ENCODE measurements at regions not wholly inside any gene's neighbourhood (a gene's known extent, or its start where the extent isn't known, plus 50 kb on each side); places are given as distances from the start of the nearest gene placed in this dataset.
"Not testable (repeated sequence)": the region's sequence is repeated elsewhere in the genome, so short reads cannot be mapped to it uniquely, and the experiment has no call there.

GRCh38 chr12:27857006-27857405 is 77.0 kb upstream of the MANSC4 start:
- not testable (repeated sequence) for H3K4me2 ChIP-seq (ENCODE audit: low read length, poor library complexity, severe bottlenecking); H3K4ac ChIP-seq (ENCODE audit: low read depth in 1 of 2, low read length in 2 of 2); H3K79me1 ChIP-seq (replicated peaks; ENCODE audit: low read length, poor library complexity, severe bottlenecking); H2BK5ac ChIP-seq (ENCODE audit: low read depth, low read length, poor library complexity, severe bottlenecking); H4K91ac ChIP-seq (ENCODE audit: low read length); H3K9me3 ChIP-seq (ENCODE audit: control insufficient read depth, low read length); H2BK12ac ChIP-seq (ENCODE audit: low read length in 2 of 2); H3K4me1 ChIP-seq (ENCODE audit: control insufficient read depth, insufficient read depth, low read depth, low read length); H3K4me3 ChIP-seq (ENCODE audit: insufficient read depth in 1 of 2, low read depth in 1 of 2, low read length in 2 of 2); H4K8ac ChIP-seq (ENCODE audit: low read length); H3K9ac ChIP-seq (ENCODE audit: low read length); DNase-seq; H3K23ac ChIP-seq (ENCODE audit: low read length in 2 of 2); H3K27me3 ChIP-seq (ENCODE audit: control insufficient read depth in 1 of 2, insufficient read depth in 1 of 2, low read length in 2 of 2); H3K18ac ChIP-seq (ENCODE audit: low read depth in 1 of 2, low read length in 2 of 2); H2AK5ac ChIP-seq (ENCODE audit: low read length, severe bottlenecking); H2AFZ ChIP-seq (ENCODE audit: low read depth, low read length); H3K14ac ChIP-seq (ENCODE audit: low read length in 2 of 2); H3K36me3 ChIP-seq (ENCODE audit: control insufficient read depth in 1 of 2, insufficient read depth in 2 of 2, low read depth in 1 of 2, low read length in 2 of 2); H3K27ac ChIP-seq (ENCODE audit: low read length, poor library complexity, severe bottlenecking); H2BK15ac ChIP-seq (ENCODE audit: low read depth, poor library complexity, severe bottlenecking); H2BK120ac ChIP-seq (ENCODE audit: low read depth, low read length)

DNA sequence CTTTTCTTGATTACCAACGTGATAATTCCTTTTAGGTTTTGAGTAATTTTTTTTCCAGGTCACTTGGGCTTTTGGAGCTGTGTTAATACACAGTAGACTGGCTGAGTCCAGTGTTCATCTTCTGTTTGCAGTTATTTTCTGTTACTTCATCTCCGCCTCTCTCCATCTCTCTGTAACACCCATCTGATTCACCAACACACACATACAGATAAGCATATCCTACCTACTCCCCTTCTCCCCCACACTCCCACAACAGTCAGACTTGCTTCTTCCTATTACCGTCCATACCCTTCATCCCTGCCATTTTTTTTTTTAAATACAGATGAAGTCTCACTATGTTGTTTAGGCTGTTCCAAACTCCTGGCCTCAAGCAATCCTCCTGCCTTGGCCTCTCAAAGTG is 72.7 kb upstream of the MANSC4 start:
- Histone ChIP-seq H3K27me3 (ENCODE audit: control insufficient read depth in 1 of 2, insufficient read depth in 1 of 2, low read length in 2 of 2) (no peaks in the 10 kb centered on the region), H2AFZ (ENCODE audit: low read depth, low read length) (no peak overlapping the region), H2BK15ac (ENCODE audit: low read depth, poor library complexity, severe bottlenecking) (no peak overlapping the region), H2BK12ac (ENCODE audit: low read length in 2 of 2) (no peak overlapping the region), H3K79me1 (replicated peaks; ENCODE audit: low read length, poor library complexity, severe bottlenecking) (no peaks in the 10 kb centered on the region), H3K4ac (ENCODE audit: low read depth in 1 of 2, low read length in 2 of 2) (no peak overlapping the region), H3K4me3 (ENCODE audit: insufficient read depth in 1 of 2, low read depth in 1 of 2, low read length in 2 of 2) (no peak overlapping the region), H3K27ac (ENCODE audit: low read length, poor library complexity, severe bottlenecking) (no peak overlapping the region), H3K9me3 (ENCODE audit: control insufficient read depth, low read length) (peaks cover 7% of the 10 kb centered on the region), H2BK5ac (ENCODE audit: low read depth, low read length, poor library complexity, severe bottlenecking) (no peak overlapping the region), H3K18ac (ENCODE audit: low read depth in 1 of 2, low read length in 2 of 2) (no peak overlapping the region), H2BK120ac (ENCODE audit: low read depth, low read length) (no peak overlapping the region), H3K23ac (ENCODE audit: low read length in 2 of 2) (no peak overlapping the region), H4K91ac (ENCODE audit: low read length) (no peak overlapping the region), H2AK5ac (ENCODE audit: low read length, severe bottlenecking) (no peak overlapping the region), H4K8ac (ENCODE audit: low read length) (no peak overlapping the region), H3K4me2 (ENCODE audit: low read length, poor library complexity, severe bottlenecking) (no peak overlapping the region), H3K9ac (ENCODE audit: low read length) (no peak overlapping the region), H3K4me1 (ENCODE audit: control insufficient read depth, insufficient read depth, low read depth, low read length) (no peaks in the 10 kb centered on the region), H3K14ac (ENCODE audit: low read length in 2 of 2) (no peak overlapping the region), H3K36me3 (ENCODE audit: control insufficient read depth in 1 of 2, insufficient read depth in 2 of 2, low read depth in 1 of 2, low read length in 2 of 2) (no peaks in the 10 kb centered on the region)
- WGBS = 96% methylated on average over 3 of the region's 3 CpGs
- no peak for DNase-seq
